Muscle of arm (tissue), 1 donor: ENCODE measurements at regions not wholly inside any gene's neighbourhood (a gene's known extent, or its start where the extent isn't known, plus 50 kb on each side); places are given as distances from the start of the nearest gene placed in this dataset.
A peak's percentile ranks its signal among the peaks of the same experiment; 100 is the strongest.

Experiments used
- DNase-seq: peaks from one replicate; pipeline ENCODE4 v3.0.0-alpha.2; 2013

DNA sequence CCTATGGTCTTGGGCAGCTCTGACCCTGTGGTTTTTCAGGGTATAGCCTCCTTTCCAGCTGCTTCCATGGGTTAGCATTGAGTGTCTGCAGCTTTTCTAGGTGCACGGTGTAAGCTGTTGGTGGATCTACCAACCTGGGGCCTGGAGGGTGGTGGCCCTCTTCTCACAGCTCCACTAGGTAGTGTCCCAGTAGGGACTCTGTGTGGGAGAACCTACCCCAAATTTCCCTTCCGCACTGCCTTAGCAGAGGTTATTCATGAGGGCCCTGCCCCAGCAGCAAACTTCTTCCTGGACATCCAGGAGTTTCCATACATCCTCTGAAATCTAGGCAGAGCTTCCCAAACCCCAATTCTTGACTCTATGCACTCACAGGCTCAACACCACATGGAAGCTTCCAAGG, 111.0 kb upstream of the C1orf87 start:
- no peak for DNase-seq

DNA sequence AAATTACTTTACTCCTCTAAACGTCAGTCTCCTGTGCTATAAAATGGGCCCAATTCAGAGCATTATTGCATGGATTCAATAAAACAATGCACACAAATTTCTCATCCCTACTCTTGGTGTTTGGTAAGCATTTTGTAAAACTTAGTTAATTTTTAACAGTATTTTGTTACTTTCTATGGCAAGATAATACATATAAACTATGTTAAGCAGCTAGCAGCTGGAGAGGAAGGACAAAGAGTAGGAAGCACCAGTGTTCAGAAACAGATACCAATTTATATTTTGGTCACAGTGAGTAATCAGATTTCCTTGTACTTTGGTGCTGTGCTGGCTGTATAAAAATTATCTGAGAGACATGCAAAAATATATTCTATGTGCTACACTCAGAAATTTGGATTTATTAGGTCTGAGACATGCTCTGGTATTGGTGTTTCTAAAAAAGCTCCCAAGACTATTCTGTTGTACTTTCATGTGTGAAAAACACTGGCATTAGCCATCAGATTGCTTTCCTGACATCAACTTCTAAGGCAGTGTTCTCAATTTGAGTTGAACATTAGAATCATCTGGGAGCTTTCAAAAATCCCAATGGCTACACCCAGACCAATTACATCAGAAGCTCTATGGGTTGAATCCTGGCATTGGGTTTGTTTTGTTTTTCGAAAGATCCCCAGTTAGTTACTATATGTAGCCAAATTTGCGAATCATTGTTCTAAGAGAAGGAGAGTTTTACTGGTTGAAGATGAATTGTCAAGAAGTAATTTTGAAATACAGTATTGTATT, 100.3 kb upstream of the C1orf87 start:
- no peak for DNase-seq

DNA sequence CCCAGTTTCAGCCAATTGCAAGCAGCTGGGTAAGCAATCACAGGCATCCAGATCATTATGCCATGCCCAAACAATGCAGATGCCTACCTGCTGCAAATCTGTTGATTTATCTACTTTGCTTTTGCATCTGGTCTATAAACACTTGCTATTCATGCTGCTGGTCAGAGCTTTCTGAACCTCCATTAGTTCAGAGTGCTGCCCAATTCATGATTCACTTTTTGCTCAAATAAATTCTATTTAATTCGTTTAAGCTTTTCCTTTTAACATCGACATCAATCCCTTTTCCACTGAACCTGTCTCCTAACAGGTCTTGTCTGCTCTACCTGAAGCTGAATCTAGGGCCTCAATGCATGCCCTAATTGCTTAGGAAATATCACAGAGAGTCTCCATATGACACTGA, 99.4 kb upstream of the C1orf87 start:
- DNase-seq = no peak

DNA sequence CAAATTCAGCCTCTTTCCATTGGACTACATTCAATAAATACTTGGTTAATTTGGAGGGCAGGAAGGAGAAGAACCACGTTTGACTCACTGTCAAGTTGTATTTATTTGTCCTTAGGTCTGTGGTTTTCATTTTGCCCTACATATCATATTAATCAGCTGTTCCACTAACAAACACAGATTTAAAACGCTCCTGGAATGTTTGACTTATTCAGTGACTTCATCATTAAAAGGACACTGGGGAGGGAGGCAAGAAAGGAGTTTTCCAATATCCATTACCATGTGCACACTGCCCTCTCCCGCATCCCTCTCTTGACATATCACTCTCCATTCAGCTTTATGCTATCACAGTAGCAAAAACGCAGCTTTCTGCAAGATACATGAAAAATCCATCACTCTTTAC, 98.2 kb upstream of the C1orf87 start:
- no peak for DNase-seq

DNA sequence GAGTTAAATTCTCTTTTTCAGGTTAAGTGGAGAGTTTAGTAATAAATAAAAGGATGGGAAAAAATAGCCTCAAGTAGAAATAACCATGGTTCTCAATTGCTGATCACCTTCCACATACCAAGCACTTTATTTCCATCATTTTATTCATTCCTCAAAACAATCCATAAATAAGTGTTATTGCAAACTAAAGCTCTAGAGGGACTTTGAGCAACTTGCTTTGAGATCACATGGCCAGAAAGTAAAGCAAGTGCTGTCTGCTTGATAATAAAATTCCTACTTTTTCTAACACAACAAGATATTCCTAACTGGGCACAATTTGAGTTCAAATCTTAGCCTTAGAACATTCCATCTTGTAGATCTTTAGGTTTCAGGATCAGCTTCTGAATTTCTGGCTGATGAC, 97.1 kb upstream of the C1orf87 start:
- DNase-seq = no peak

DNA sequence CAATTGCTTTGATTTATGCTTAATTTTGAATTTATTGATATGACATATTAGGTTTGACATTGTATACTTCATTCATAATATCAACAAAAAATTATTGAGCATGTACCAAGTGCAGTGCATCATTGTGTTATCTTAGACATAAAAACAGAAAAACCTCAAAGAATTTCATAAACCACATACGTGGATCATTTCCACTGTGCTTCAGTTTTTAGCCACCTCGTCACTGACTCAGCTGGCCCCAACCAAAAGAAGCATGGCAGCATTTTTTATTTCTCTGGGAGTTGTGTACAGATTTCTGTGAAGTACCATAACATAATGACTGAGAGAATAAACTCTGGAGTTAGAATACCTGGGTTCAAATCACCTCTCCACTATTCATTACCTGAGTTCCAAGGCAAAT, 95.6 kb upstream of the C1orf87 start:
- DNase-seq = no peak

DNA sequence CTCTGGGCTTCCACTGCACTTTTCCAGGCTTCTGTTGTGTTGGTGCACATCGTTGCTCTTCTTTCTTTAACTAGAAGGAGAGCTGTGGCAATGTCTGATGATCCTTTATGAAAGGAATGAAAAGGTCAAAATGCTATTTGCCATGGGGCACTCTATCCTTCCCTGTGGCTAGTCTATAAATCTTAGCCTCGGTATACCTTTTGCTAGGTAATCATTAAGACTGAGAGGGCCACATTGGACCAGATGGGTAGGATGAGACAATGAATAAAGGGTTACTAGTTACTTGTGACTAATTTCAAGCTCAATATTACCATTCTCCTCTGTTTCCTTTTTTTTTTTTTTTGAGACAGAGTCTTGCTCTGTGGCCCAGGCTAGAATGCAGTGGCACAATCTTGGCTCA, 89.4 kb upstream of the C1orf87 start:
- DNase-seq = no peak

GRCh38 chr1:60160141-60160540, 86.6 kb upstream of the C1orf87 start:
- DNase-seq = no peak

GRCh38 chr1:60156371-60156770, 82.8 kb upstream of the C1orf87 start:
- DNase-seq = no peak

DNA sequence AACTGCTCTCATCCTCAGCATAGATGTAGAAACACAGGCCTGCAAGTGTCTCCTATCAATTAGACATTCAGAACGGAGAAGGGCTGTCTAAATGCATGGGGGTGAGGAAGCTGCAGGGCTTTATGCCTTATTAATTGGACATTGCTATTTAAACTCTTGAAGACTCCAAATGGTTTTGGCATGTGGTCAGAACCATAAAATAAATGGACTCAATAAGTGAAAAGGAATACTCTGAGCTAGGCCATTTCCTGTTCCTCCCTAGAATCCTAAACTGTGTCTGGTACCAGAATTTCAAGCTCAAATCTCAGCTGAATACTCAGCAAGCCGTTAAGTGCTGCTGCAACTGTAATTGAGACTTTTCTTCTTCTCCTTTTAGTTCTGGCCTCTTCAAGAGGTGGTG, 80.4 kb upstream of the C1orf87 start:
- peak; percentile 36 for DNase-seq

GRCh38 chr1:60152891-60153290, 79.3 kb upstream of the C1orf87 start:
- DNase-seq = no peak

- DNase-seq = no peak
Measured at GRCh38 chr1:60151311-60151710, 77.7 kb upstream of the C1orf87 start.

GRCh38 chr1:60149251-60149650, 75.7 kb upstream of the C1orf87 start:
- DNase-seq = peak; percentile 31

GRCh38 chr1:60146884-60147283, 73.3 kb upstream of the C1orf87 start:
- DNase-seq = no peak

DNA sequence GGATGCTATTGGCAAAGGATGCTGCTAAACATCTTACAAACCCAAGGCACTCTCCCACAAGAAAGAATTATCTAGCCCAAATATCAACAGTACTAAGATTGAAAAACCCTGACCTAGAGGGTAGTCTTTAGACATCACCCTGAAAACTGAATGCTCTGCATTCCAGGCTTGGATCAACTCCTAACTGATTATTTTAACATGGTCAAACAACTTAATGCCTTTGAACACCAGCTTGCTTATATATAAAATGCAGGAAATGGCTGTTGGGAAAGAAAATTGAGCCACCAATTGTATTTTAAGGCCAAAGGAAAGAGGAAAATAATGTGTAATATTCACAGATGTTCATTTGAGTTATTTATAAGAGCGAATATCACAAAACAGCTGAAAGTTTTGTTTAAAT, 72.2 kb upstream of the C1orf87 start:
- DNase-seq = peak; percentile 19

DNA sequence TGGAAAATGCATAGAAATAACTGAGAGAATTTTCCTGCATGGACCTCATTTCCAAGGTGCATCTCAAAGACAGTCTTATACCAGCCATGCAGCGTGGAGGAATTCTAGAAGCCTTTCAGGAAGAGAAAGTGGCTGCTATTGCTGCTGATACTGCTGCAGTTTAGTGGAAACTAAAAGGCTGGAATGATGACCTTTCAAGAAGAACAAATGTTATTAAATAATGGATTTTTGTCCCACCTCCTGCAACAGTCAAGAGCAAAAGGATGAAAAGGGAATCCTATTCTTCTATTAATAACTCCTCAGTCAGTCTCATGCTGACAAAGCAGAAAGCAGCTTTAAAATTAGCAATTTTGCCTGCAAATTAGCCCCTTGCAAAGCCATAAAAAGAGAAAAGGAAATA, 68.2 kb upstream of the C1orf87 start:
- no peak for DNase-seq

- DNase-seq = no peak
Measured at GRCh38 chr1:60141276-60141675, 67.7 kb upstream of the C1orf87 start.

- DNase-seq = no peak
Measured at GRCh38 chr1:60137406-60137805, 63.8 kb upstream of the C1orf87 start.

DNA sequence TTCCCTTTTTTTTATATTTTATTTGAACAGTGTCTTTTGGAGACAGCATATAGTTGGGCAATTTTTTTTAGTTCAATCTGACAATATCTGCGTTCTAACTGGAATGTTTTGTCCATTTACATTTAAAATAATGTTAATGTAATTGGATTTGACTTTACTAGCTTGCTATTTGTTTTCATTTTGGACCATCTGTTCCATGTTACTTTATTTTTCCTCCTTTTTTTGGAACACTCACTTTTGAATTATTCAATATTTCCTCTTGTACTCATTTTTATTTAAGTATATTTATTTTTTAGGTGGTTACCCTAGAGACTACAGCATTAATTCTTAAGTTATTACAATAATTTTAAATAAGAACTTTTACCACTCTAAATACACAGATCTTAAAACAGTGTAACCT, 62.8 kb upstream of the C1orf87 start:
- DNase-seq = no peak

GRCh38 chr1:60134716-60135115, 61.1 kb upstream of the C1orf87 start:
- DNase-seq = no peak

DNA sequence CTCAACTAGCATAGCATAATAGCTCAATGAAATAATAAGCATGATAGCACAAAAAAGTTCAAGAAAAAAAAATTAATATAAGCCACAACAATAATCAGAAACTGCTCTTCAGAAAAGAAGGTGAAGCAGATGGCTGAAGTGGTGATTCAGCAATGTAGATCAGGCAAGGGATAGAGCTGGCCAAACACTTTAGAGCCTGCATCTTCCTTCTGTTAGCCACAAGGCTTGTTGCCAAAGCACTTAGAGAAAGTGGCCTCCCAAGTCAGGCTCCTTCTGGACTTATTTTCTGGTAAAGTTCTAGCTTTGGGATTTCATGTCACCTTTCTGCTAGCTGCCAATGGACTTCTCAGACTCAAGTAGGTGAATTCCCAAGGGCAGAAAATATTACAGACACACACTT, 60.3 kb upstream of the C1orf87 start:
- DNase-seq = no peak

DNA sequence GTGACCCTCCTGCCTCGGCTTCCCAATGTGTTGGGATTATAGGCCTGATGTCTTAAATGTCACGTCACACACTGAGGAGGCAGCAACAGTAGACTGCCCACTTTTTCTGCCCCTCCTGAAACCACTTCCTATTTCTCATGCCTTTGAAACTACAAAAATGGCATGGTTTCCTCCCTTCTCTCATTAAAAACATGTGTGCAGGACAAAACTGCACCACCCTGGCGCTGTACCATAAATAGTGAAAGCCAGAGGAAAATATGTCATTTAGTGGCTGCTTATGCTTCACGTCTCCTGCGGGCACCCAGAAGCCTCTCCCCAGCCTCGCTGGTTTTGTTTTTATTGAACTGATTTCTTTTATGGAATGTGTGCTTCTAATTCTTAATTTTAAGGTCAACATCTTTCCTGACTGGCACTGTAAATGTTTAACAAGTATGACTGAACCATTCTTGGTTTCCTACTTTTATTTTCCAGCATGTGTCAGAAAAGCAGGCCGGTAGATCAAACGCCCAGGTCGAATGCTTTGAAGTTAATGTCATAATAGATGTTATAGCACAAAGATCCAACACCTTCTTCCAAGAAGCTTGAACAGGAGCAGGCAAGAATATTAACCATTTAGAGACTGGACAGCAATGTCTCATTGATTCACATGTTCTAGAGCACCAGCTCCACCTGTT, 59.6 kb upstream of the C1orf87 start:
- DNase-seq = no peak

DNA sequence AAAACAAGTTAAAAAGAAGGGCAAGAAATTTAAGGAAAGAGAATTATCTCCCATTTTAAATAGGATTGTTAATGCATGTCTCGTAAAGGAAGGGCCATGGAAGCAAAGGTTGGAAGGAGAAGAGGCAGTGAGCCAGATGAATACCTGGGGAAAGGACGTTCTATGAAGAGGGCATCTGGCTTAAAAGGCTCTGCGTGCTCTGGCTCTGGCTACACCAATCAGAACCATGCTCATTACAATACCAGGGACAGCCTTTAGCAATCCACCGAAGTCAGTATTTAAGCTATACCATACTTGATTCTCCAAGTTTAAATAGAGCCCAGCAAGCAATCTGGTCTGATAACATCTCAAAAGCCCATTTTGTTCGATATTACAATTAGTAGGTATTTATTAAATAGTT, 58.5 kb upstream of the C1orf87 start:
- DNase-seq = no peak

DNA sequence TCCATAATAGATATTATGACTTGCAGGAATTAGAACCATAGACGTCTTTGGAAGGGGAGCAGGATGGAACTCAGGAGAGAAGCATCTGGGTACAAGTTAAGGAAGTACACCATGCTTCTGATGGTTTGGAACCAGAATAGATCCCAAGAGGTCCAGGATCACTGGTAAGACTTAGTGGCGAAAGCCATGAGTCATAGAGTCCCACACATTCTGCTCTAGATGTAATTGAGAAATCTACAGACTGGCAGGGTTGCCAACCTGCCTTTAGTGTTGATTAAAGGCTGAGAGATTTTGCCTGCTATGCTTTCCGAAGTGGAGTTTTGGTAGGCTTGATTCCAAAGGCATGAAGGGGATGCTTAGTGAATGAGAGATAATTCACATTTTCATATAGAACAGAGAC, 57.1 kb upstream of the C1orf87 start:
- no peak for DNase-seq
